ENCODE measurements at regions not wholly inside any gene's neighbourhood (a gene's known extent, or its start where the extent isn't known, plus 50 kb on each side); places are given as distances from the start of the nearest gene placed in this dataset.

- Histone ChIP-seq H3K36me3 (no peaks in the 10 kb centered on the region), H3K4me1 (peaks cover 0 to 11% (median 0%) of the 10 kb centered on the region in 3 donors), H3K4me3 (no peak overlapping the region), H3K27ac (no peak overlapping the region), H3K27me3 (peaks cover 5% of the 10 kb centered on the region), H3K9me3 (no peaks in the 10 kb centered on the region)
- ATAC-seq, result no peak
- TF ChIP-seq CTCF (IDR thresholded peaks at IDR 0.05) (no peak), EP300 (IDR thresholded peaks at IDR 0.05) (no peak), POLR2AphosphoS5 (IDR thresholded peaks at IDR 0.05) (no peak), POLR2A (IDR thresholded peaks at IDR 0.05) (no peak)
- WGBS, 2 donors (ENCODE audit: low coverage in 1 of 2), result 29 to 56% methylated on average over 2 to 10 of the region's 15 CpGs
Observed at GRCh38 chr11:131246663-131247062, 123.8 kb upstream of the NTM start.

- no peaks in the 10 kb centered on the region for H3K9me3 ChIP-seq
- WGBS, 2 donors (ENCODE audit: low coverage in 1 of 2), result 100% methylated on average over 1 of the region's 2 CpGs; no CpG with 5 or more reads in 1 of the 2 donors
- ATAC-seq, result no peak
- no peak for TF ChIP-seq POLR2A (IDR thresholded peaks at IDR 0.05)
- no peak for TF ChIP-seq CTCF (IDR thresholded peaks at IDR 0.05)
- no peak for TF ChIP-seq EP300 (IDR thresholded peaks at IDR 0.05)
- no peak for TF ChIP-seq POLR2AphosphoS5 (IDR thresholded peaks at IDR 0.05)
- no peaks in the 10 kb centered on the region for H3K36me3 ChIP-seq
- no peak overlapping the region for H3K27ac ChIP-seq
- H3K27me3 ChIP-seq, result peaks cover 5% of the 10 kb centered on the region
- peaks cover 0 to 12% (median 0%) of the 10 kb centered on the region in 3 donors for H3K4me1 ChIP-seq
- H3K4me3 ChIP-seq, result no peak overlapping the region
Observed at GRCh38 chr11:131248588-131248987, 121.8 kb upstream of the NTM start.

GRCh38 chr11:131253142-131253655 is 117.2 kb upstream of the NTM start:
- ATAC-seq, result no peak
- TF ChIP-seq POLR2A (IDR thresholded peaks at IDR 0.05) (no peak), POLR2AphosphoS5 (IDR thresholded peaks at IDR 0.05) (no peak), CTCF (IDR thresholded peaks at IDR 0.05) (no peak), EP300 (IDR thresholded peaks at IDR 0.05) (no peak)
- no peaks in the 10 kb centered on the region for H3K27me3 ChIP-seq
- peaks cover 0 to 6% (median 0%) of the 10 kb centered on the region in 3 donors for H3K4me1 ChIP-seq
- no peak overlapping the region for H3K27ac ChIP-seq
- no peak overlapping the region for H3K4me3 ChIP-seq
- H3K9me3 ChIP-seq, result no peaks in the 10 kb centered on the region
- no peaks in the 10 kb centered on the region for H3K36me3 ChIP-seq
- WGBS, 2 donors (ENCODE audit: low coverage in 1 of 2), result 11 to 37% methylated on average over 5 of the region's 5 CpGs

DNA sequence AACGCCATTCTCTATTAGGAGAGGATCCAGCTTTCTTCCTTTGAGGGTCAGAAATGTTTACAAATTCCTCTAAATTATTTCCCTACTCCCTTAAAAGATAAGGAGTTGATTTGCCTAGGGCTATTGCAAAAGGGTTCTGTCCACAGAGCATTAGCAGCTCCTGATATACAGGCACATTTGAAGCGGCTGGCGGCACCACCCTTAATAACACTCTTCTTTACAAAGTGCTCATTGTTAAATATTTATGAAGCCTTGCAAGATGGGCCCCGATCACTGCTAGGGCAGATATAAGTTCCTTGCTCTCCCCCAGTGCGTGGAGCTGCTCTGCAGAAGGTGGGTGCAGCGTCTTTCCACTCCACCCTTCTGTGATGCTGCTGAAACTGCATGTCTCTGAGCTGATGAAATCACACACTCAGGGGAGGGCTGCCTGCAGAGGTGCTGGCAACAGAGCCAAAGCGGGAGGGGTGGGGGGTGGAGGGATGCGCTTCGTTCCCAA is 116.7 kb upstream of the NTM start:
- no peaks in the 10 kb centered on the region for H3K27me3 ChIP-seq
- no peak overlapping the region for H3K27ac ChIP-seq
- H3K9me3 ChIP-seq, result no peaks in the 10 kb centered on the region
- H3K36me3 ChIP-seq, result no peaks in the 10 kb centered on the region
- peaks cover 0 to 6% (median 0%) of the 10 kb centered on the region in 3 donors for H3K4me1 ChIP-seq
- no peak overlapping the region for H3K4me3 ChIP-seq
- no peak for TF ChIP-seq EP300 (IDR thresholded peaks at IDR 0.05)
- TF ChIP-seq POLR2A (IDR thresholded peaks at IDR 0.05), result no peak
- TF ChIP-seq CTCF (IDR thresholded peaks at IDR 0.05), result no peak
- no peak for TF ChIP-seq POLR2AphosphoS5 (IDR thresholded peaks at IDR 0.05)
- 4 to 13% methylated on average over 4 to 9 of the region's 9 CpGs for WGBS, 2 donors (ENCODE audit: low coverage in 1 of 2)
- peak; percentile 36 for ATAC-seq

DNA sequence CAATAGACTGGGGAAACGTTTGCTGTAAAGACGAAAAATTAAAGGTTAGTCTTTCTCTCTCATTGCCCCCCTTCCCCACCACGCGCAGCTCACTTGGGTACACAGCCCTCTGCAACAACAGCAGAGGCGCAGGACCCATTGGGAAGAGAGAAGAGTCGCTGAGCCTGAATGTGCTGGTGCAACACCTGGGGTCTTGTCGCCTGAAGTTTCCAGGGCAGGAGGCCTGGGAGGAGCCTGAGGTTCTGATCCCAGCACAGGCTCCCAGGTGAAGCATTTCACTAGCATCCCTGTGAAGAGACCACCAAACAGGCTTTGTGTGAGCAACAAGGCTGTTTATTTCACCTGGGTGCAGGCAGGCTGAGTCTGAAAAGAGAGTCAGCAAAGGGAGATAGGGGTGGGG is 116.2 kb upstream of the NTM start:
- H3K4me3 ChIP-seq, result no peak overlapping the region
- no peaks in the 10 kb centered on the region for H3K27me3 ChIP-seq
- 56% methylated on average over 6 of the region's 7 CpGs; no CpG with 5 or more reads in 1 of the 2 donors for WGBS, 2 donors (ENCODE audit: low coverage in 1 of 2)
- no peaks in the 10 kb centered on the region for H3K9me3 ChIP-seq
- no peak for TF ChIP-seq CTCF (IDR thresholded peaks at IDR 0.05)
- H3K36me3 ChIP-seq, result no peaks in the 10 kb centered on the region
- no peak overlapping the region for H3K27ac ChIP-seq
- no peak for ATAC-seq
- peaks cover 0 to 6% (median 0%) of the 10 kb centered on the region in 3 donors for H3K4me1 ChIP-seq
